GM19240 (cell line): ENCODE measurements at regions not wholly inside any gene's neighbourhood (a gene's known extent, or its start where the extent isn't known, plus 50 kb on each side); places are given as distances from the start of the nearest gene placed in this dataset.
A peak's percentile ranks its signal among the peaks of the same experiment; 100 is the strongest.
"Not testable (repeated sequence)": the region's sequence is repeated elsewhere in the genome, so short reads cannot be mapped to it uniquely, and the experiment has no call there.

ENCODE experiments used
- DNase-seq: peaks from one replicate; pipeline ENCODE4 v3.0.0; 2011; ENCODE audit warnings: low spot score; ENCODE audit not compliant: insufficient read length

DNA sequence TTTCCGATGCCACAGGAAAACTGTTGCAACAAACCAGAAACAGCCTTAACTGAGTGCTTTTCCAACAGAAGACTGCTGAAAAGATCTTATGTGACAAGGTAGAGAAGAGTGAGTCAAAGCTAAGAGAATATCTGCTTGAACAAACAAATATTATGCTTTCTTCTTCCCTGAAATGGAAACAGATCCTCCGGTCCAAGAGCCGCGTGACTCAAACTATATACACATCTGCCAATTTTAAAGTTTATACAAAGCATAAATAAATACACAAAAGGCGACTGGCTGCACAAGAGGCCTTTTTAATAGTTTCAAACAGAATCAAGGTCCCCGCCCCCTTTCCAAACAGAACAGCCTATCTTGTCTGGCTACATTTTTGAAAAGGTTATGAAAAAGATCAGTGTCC, 329.7 kb upstream of the F9 start:
- DNase-seq: no peak

DNA sequence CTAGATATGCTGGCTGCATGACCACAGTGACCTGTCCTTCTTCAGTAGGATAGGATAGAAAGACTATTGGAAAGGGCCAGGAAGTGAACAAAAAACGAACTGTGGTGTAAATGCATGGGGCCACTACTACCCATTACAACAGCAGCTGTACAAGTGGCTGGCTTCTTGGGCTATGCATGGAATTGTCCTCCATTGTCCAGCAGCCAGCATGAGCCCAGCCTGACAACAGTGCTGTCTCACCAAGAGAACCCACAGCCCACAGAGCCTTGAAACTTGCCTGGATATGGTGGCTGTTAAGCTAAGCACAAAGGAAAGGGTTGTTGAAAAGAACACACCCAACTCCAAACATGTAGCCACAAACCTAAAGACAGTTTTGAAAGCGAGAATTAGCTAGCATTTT, 330.2 kb upstream of the F9 start:
- no peak for DNase-seq

- no peak for DNase-seq
Observed at GRCh38 chrX:139199933-139200332, 330.6 kb upstream of the F9 start.

DNA sequence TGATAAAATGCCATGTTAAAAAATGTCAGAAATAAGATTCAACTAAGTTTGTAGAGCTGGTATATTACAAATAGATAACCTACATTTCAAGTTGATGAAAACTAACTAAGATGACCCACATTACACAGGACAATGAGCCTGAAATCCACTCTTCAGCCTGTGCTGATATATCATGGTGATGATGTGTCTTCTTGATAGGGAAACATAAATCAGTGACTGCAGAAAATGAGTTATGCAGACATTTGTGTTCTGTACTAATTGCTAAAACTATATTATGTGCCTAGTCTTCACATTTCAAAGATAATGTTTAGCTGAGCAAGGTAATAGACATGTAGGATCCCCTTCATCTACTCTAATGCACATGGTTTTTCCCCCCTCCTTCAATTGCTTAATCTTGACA, 331.6 kb upstream of the F9 start:
- DNase-seq: no peak

DNA sequence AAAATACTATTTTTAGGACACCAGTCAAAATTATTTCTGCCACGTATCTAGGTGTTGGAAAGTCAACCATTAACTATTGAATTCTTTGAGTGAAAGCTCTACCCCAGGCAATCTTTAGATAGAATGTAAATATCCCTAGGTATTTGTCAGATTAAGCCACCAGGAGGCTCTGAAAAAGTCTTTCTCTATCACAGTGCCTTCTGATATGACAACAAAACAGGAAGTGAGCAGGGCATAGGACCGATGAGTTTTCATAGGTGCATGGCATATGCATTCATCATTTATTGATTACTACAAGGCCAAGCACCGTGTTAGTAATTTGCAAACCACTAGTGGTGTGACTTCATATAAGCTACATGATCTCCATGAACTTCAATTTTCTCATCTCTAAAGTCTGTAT, 333.6 kb upstream of the F9 start:
- DNase-seq: no peak

DNA sequence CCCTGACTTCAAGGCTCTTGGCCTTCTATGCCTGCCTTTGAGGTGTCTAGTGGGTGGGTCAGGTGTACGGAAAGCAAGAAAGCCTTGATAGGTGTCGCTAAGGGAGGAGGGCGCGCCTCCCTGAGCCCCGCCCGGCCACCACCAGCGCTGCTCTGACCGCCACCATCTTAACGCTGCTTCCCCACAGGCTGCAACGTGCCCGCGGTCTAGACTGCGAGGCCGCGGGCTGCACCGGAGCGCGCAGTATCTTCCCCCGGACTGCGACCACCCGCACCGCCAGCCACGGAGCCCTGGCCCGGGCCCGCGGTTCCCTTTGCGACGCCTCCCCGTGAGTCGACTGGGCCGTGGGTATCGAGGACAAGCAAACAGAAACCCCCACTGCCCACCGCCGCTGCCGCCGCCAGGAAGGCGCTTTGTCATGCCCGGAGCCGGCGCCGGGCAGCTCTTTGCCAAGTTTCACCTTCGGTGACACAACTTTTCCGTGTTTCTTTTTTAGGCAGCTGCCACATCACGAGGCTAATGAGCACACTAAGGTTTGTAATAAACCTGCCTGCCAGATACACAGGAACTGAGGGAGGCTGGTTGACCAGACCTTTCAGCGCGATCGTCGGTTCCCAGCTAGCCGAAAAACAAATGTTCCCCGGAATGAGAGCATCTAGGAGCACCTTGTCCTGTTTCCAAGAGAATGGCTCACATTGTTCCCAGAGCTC, 335.8 kb upstream of the F9 start:
- no peak for DNase-seq

GRCh38 chrX:139192386-139192961, 338.1 kb upstream of the F9 start:
- no peak for DNase-seq

- DNase-seq: no peak
Observed at GRCh38 chrX:139191746-139192385, 338.7 kb upstream of the F9 start.

DNA sequence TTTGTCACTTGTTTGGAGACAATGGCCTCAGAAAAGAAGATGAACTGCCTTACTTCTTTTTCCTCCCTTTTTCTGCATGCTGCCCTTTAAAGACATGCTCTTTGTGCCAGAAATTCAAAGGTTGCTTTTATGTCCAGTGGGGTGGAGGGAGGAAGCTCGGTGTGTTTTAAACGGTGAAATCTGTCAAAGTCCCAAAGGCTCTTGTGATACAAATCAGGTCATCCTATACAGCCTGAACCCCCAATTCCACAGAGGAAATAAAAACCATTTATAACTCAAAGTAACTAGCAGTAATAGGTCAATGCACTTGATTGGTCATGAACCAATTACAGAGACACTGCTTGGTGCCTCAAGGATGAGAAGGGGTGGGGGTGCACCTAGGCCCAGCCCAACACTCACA, 339.3 kb upstream of the F9 start:
- no peak for DNase-seq

GRCh38 chrX:139187738-139188137, 342.8 kb upstream of the F9 start:
- no peak for DNase-seq

DNA sequence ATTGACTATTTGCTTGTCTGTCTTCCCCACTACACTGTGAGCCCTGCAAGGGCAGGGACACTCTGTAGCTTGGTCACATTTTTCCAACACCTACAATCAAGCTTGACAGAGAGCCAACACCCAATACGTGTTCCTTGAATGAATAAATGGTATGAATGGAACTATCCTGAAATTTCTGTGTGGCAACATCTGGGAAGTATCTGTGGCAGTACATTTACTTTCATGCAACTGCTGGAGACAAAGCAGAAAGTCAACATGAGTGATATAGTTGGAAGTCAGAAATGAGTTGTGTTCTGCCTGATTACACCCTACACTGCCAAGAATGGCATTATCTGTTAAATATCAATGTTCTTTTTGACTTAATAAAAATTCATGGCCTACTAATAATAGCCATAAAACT, 343.5 kb upstream of the F9 start:
- DNase-seq: no peak

DNA sequence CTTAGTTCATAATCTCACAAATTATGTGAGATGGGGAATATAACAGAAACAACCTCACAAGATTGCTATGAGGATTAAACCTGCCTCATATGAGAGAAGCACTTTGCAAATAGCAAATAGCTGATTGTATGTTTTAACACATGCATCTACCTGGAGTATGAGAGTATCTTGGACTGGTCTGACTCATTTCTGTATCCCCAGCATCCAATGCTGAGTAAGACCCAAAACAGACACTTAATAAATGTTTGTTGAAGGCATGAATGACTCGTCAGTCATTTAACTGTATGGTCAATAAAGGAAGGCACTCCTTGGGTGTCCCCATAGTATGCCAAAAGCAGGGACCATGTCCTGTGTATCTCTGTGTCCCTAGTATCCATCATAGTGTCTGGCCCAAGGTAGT, 350.9 kb upstream of the F9 start:
- DNase-seq: no peak

- DNase-seq: no peak
Observed at GRCh38 chrX:139178980-139179379, 351.6 kb upstream of the F9 start.

DNA sequence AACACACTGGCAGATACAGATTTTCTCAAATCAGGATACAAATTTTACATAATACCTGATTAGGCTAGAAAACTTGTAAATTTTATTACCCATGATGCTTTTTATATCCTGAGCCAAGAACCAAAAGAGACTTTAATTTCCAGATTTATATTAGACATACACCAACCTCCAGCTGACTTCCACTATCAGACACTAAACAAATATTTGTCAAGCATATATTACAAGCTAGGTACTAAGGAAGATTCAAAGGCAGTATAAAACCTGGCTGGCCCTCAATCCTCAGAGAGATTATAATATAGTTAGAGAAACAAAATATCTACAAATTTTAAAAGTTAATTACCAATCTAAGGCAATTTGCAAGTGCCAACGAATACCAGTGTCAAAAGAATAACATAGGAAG, 357.8 kb upstream of the F9 start:
- no peak for DNase-seq

GRCh38 chrX:139170526-139171173, 359.9 kb upstream of the F9 start:
- DNase-seq: no peak

- DNase-seq: no peak
Observed at GRCh38 chrX:139167282-139167681, 363.3 kb upstream of the F9 start.

GRCh38 chrX:139158256-139158655, 372.3 kb upstream of the F9 start:
- no peak for DNase-seq

- no peak for DNase-seq
Observed at GRCh38 chrX:139156356-139156755, 374.2 kb upstream of the F9 start.

DNA sequence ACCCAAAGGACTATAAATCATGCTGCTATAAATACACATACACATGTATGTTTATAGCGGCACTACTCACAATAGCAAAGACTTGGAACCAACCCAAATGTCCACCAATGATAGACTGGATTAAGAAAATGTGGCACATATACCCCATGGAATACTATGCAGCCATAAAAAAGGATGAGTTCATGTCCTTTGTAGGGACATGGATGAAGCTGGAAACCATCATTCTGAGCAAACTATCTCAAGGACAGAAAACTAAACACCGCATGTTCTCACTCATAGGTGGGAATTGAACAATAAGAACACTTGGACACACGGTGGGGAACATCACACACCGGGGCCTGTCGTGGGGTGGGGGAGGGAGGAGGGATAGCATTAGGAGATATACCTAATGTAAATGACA, 383.9 kb upstream of the F9 start:
- not testable (repeated sequence) for DNase-seq

DNA sequence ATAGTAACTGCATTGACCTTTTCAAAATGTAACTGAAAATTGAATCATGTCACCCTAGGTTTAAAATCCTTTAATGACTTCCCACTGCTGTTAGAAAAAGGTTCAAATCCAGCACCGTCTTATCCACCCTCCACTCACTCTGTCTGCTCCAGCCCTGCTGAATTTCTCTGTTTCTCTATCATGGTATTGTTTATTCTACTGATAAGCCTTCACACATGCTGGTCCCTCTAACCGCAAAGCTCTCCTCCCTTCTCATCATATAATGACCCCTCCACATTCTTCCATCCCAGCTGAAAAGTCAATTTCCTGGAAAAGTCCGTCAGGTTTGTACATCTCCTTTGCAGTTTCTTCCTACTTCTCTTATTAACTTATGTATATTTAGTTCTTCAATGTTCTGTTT, 389.2 kb upstream of the F9 start:
- no peak for DNase-seq

- DNase-seq: no peak
Observed at GRCh38 chrX:139134316-139134715, 396.2 kb upstream of the F9 start.

DNA sequence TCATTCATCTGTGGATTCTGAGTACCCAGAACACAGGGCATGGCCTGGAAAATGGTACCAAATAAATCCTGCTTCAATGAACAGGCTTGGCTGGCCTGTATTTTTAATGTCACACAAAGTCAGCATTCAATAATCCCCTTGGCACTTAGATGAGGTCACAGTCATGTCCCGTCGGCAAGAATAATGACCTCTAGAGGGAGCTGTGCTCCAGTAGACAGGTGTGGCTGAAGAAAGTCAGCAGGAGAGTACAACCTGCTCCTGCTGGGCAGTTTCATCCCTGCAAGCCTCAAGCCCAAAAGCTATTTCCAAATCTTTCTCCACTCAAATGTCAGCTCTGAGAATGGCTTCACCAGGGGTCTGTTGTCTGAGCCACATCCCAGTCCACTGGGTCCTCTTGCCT, 404.0 kb upstream of the F9 start:
- peak; percentile 6 for DNase-seq

GRCh38 chrX:139125916-139126315, 404.6 kb upstream of the F9 start:
- no peak for DNase-seq
